Testis (tissue), 2 donors: ENCODE measurements at regions not wholly inside any gene's neighbourhood (a gene's known extent, or its start where the extent isn't known, plus 50 kb on each side); places are given as distances from the start of the nearest gene placed in this dataset.

ENCODE experiments used
- POLR2A ChIP-seq: fragments of 450-650 bp; IDR thresholded peaks from one replicate; pipeline ENCODE4 v1.6.1; 2017; ENCODE audit warnings: antibody characterized with exemption, mild to moderate bottlenecking, moderate library complexity
- TF ChIP-seq, protein P1 (sequence below), 3 experiments: fragments of 450-650 bp in 2 of 3; fragments of 200-600 bp in 1 of 3; sonication (generic) in 1 of 3; IDR thresholded peaks; one replicate each; pipeline ENCODE4 v1.5.1; 2016 to 2019; ENCODE audit warnings: antibody characterized with exemption in 3 of 3, mild to moderate bottlenecking in 2 of 3, moderate library complexity in 1 of 3

DNA sequence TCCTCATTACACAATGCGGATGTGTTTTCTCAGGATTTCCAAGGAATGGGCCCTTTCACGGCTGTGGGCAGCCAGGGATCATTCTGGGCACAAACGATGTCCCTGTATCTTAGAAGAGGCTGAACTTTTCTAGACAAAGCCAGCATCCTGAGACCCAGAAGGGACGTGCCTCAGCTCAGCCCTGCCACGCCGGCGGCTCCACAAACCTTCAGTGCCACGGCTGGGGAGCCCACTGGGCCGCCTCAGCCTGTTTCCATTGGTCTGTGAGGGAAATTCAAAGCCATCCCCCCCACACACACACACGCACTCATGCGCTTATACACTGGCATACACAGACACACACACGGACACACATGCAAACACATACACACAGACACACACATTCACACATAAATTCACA lies 344.9 kb upstream of the MKI67 start:
- TF ChIP-seq, protein P1, sequence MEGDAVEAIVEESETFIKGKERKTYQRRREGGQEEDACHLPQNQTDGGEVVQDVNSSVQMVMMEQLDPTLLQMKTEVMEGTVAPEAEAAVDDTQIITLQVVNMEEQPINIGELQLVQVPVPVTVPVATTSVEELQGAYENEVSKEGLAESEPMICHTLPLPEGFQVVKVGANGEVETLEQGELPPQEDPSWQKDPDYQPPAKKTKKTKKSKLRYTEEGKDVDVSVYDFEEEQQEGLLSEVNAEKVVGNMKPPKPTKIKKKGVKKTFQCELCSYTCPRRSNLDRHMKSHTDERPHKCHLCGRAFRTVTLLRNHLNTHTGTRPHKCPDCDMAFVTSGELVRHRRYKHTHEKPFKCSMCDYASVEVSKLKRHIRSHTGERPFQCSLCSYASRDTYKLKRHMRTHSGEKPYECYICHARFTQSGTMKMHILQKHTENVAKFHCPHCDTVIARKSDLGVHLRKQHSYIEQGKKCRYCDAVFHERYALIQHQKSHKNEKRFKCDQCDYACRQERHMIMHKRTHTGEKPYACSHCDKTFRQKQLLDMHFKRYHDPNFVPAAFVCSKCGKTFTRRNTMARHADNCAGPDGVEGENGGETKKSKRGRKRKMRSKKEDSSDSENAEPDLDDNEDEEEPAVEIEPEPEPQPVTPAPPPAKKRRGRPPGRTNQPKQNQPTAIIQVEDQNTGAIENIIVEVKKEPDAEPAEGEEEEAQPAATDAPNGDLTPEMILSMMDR (IDR thresholded peaks at IDR 0.05): no peak
- no peak for TF ChIP-seq POLR2A
